H1 (cell line): ENCODE measurements at regions not wholly inside any gene's neighbourhood (a gene's known extent, or its start where the extent isn't known, plus 50 kb on each side); places are given as distances from the start of the nearest gene placed in this dataset.

Experiments
- CTCF ChIA-PET: fragments of 300-600 bp; sonication (Branson Sonifier 250); formaldehyde crosslinking; loops from one replicate; lab custom pipeline; 2021; ENCODE audit not compliant: partially characterized antibody; lab: Charles Lee
- POLR2A ChIA-PET: fragments of 300-600 bp; sonication (Branson Sonifier 250); formaldehyde crosslinking; loops from one replicate; lab custom pipeline; 2021; ENCODE audit warnings: inconsistent platforms; ENCODE audit not compliant: partially characterized antibody; lab: Charles Lee
- DNase-seq, 2 experiments: peaks; one replicate each; pipeline versions ENCODE4 v3.0.0 to v3.0.0-alpha.2; 2010 to 2022; ENCODE audit warnings: low spot score in 2 of 2, low read depth in 1 of 2, mixed read lengths in 1 of 2
- FAIRE-seq: peaks from 2 replicates; lab custom pipeline; 2011; peaks lifted over from hg19 to GRCh38; lab: Jason Lieb, UNC
- H2AFZ ChIP-seq: 2 replicates; pipeline ENCODE4 v1.8.1; 2012; ENCODE audit warnings: low read length, inconsistent platforms
- H2AK5ac ChIP-seq: 2 replicates; pipeline ENCODE4 v1.6.1; 2013; ENCODE audit warnings: low read depth, low read length
- H2BK120ac ChIP-seq: replicated peaks from 2 replicates; pipeline ENCODE3; 2013; ENCODE audit warnings: low read depth, low read length, inconsistent platforms
- H2BK12ac ChIP-seq: 2 replicates; pipeline ENCODE4 v1.6.1; 2013; ENCODE audit warnings: low read depth, low read length
- H2BK15ac ChIP-seq: 2 replicates; pipeline ENCODE4 v1.6.1; 2013; ENCODE audit warnings: low read length
- H2BK20ac ChIP-seq: 2 replicates; pipeline ENCODE4 v1.6.1; 2013; ENCODE audit warnings: low read length
- H2BK5ac ChIP-seq: 2 replicates; pipeline ENCODE4 v1.6.1; 2013; ENCODE audit warnings: low read depth, low read length
- H3K14ac ChIP-seq: 2 replicates; pipeline ENCODE4 v1.6.1; 2013; ENCODE audit warnings: inconsistent platforms; ENCODE audit not compliant: insufficient read length
- H3K18ac ChIP-seq: 2 replicates; pipeline ENCODE4 v1.6.1; 2013; ENCODE audit warnings: low read length; ENCODE audit errors: extremely low read depth
- H3K23ac ChIP-seq: 2 replicates; pipeline ENCODE4 v1.6.1; 2013; ENCODE audit warnings: inconsistent platforms; ENCODE audit not compliant: insufficient read length
- H3K23me2 ChIP-seq: 2 replicates; pipeline ENCODE4 v1.6.1; 2013; ENCODE audit warnings: low read depth, low read length
- H3K27ac ChIP-seq: 2 replicates; pipeline ENCODE4 v1.6.1; 2011; ENCODE audit warnings: low read depth, low read length, inconsistent platforms
- H3K27me3 ChIP-seq, 4 experiments: replicated peaks in 1 of 4; 1 replicate in 1 of 4; 2 replicates in 3 of 4; pipeline versions ENCODE4 v1.6.1 to v1.8.1; 2011 to 2013; ENCODE audit warnings: low read length in 3 of 4, mild to moderate bottlenecking in 3 of 4, inconsistent platforms in 2 of 4, mixed read lengths in 2 of 4, moderate library complexity in 1 of 4; ENCODE audit not compliant: control insufficient read depth in 3 of 4, insufficient read depth in 3 of 4; ENCODE audit errors: extremely low read depth in 1 of 4
- H3K36me3 ChIP-seq, 4 experiments: 2 replicates each; pipeline versions ENCODE4 v1.6.1 to v1.8.1; 2011 to 2013; ENCODE audit warnings: mild to moderate bottlenecking in 4 of 4, low read length in 3 of 4, moderate library complexity in 2 of 4, control low read depth in 1 of 4, inconsistent platforms in 1 of 4; ENCODE audit not compliant: insufficient read depth in 4 of 4, control insufficient read depth in 2 of 4
- H3K4ac ChIP-seq: replicated peaks from 2 replicates; pipeline ENCODE3; 2013; ENCODE audit warnings: low read length, low read depth, mixed read lengths, inconsistent platforms; ENCODE audit not compliant: insufficient read length
- H3K4me1 ChIP-seq, 4 experiments: replicated peaks in 1 of 4; 1 replicate in 1 of 4; 2 replicates in 3 of 4; pipeline versions ENCODE4 v1.6.1 to v1.8.1; 2011 to 2013; ENCODE audit warnings: low read length in 3 of 4, inconsistent platforms in 2 of 4, mixed read lengths in 1 of 4; ENCODE audit not compliant: insufficient read depth in 4 of 4, control insufficient read depth in 3 of 4
- H3K4me2 ChIP-seq, 2 experiments: 2 replicates each; pipeline versions ENCODE4 v1.6.1 to v1.8.1; 2011 to 2013; ENCODE audit warnings: low read depth in 2 of 2, low read length in 2 of 2, control low read depth in 1 of 2, inconsistent platforms in 1 of 2, mild to moderate bottlenecking in 1 of 2; ENCODE audit not compliant: insufficient read depth in 1 of 2
- H3K4me3 ChIP-seq, 4 experiments: fragments of 200-600, 300-600 bp in 1 of 4; sonication (generic), shearing (Covaris generic), sonication (Bioruptor Twin) in 1 of 4; 2 replicates each; pipeline versions ENCODE4 v1.5.1 to v1.8.1; 2011 to 2016; ENCODE audit warnings: low read length in 4 of 4, low read depth in 3 of 4, control low read depth in 2 of 4, inconsistent platforms in 2 of 4, mild to moderate bottlenecking in 2 of 4, mixed read lengths in 1 of 4, moderate library complexity in 1 of 4; ENCODE audit not compliant: insufficient read depth in 2 of 4; ENCODE audit errors: extremely low read depth in 1 of 4
- H3K56ac ChIP-seq: replicated peaks from 2 replicates; pipeline ENCODE3; 2013; ENCODE audit warnings: low read depth, mild to moderate bottlenecking, mixed read lengths, low read length, inconsistent platforms; ENCODE audit not compliant: insufficient read length
- H3K79me1 ChIP-seq: 2 replicates; pipeline ENCODE4 v1.6.1; 2013; ENCODE audit warnings: low read depth, low read length, control low read depth
- H3K79me2 ChIP-seq, 2 experiments: 2 replicates each; pipeline versions ENCODE4 v1.6.1 to v1.8.1; 2012 to 2013; ENCODE audit warnings: low read length in 2 of 2, mild to moderate bottlenecking in 2 of 2, inconsistent platforms in 1 of 2; ENCODE audit not compliant: insufficient read depth in 2 of 2, control insufficient read depth in 1 of 2
- H3K9ac ChIP-seq, 4 experiments: replicated peaks in 1 of 4; 1 replicate in 1 of 4; 2 replicates in 3 of 4; pipeline versions ENCODE4 v1.6.1 to v1.8.1; 2011 to 2013; ENCODE audit warnings: low read depth in 3 of 4, low read length in 3 of 4, control low read depth in 2 of 4, mild to moderate bottlenecking in 2 of 4, moderate library complexity in 2 of 4, inconsistent platforms in 1 of 4; ENCODE audit errors: extremely low read depth in 1 of 4
- H3K9me3 ChIP-seq, 2 experiments: 2 replicates each; pipeline versions ENCODE4 v1.6.1 to v1.8.1; 2012 to 2013; ENCODE audit warnings: mild to moderate bottlenecking in 2 of 2, moderate library complexity in 2 of 2, control low read depth in 1 of 2, inconsistent platforms in 1 of 2, low read depth in 1 of 2, low read length in 1 of 2, mixed read lengths in 1 of 2; ENCODE audit not compliant: insufficient read depth in 2 of 2
- H4K20me1 ChIP-seq, 2 experiments: replicated peaks in 1 of 2; 2 replicates each; pipeline versions ENCODE3 to v1.8.1; 2011 to 2013; ENCODE audit warnings: inconsistent platforms in 2 of 2, low read length in 2 of 2, mild to moderate bottlenecking in 1 of 2; ENCODE audit not compliant: insufficient read depth in 2 of 2, control insufficient read depth in 1 of 2
- H4K5ac ChIP-seq: 2 replicates; pipeline ENCODE4 v1.6.1; 2013; ENCODE audit warnings: low read length, low read depth, mixed read lengths, inconsistent platforms; ENCODE audit not compliant: insufficient read length
- H4K8ac ChIP-seq: 2 replicates; pipeline ENCODE4 v1.8.0; 2013; ENCODE audit warnings: mild to moderate bottlenecking, moderate library complexity, low read length, inconsistent platforms; ENCODE audit not compliant: insufficient read depth; ENCODE audit errors: extremely low read depth
- H4K91ac ChIP-seq: replicated peaks from 2 replicates; pipeline ENCODE3; 2013; ENCODE audit warnings: low read length, mixed read lengths, inconsistent platforms; ENCODE audit not compliant: insufficient read length
- CHD2 ChIP-seq: IDR thresholded peaks from 2 replicates; pipeline ENCODE4 v1.6.1; 2012; ENCODE audit warnings: low read length, improper control_type of control experiment
- EP300 ChIP-seq, 2 experiments: IDR thresholded peaks; 1 replicate in 1 of 2; 2 replicates in 1 of 2; pipeline ENCODE4 v1.6.1; 2011 to 2012; ENCODE audit warnings: low read depth in 2 of 2, low read length in 2 of 2, mild to moderate bottlenecking in 2 of 2, borderline replicate concordance in 1 of 2, inconsistent platforms in 1 of 2, moderate library complexity in 1 of 2
- POLR2A ChIP-seq, 2 experiments: IDR thresholded peaks; 1 replicate in 1 of 2; 2 replicates in 1 of 2; pipeline ENCODE4 v1.6.1; 2011; ENCODE audit warnings: low read depth in 2 of 2, low read length in 2 of 2, mild to moderate bottlenecking in 2 of 2; ENCODE audit errors: control extremely low read depth in 1 of 2
- POU5F1 ChIP-seq: IDR thresholded peaks from 2 replicates; pipeline ENCODE4 v1.6.1; 2011; ENCODE audit warnings: low read depth, mild to moderate bottlenecking, low read length, moderate library complexity
- WGBS, 2 experiments: shearing (Covaris generic) in 1 of 2; methylation state at CpG; one replicate each; pipeline versions ENCODE4 v1.1.6 to v1.1.7; 2013 to 2015; ENCODE audit warnings: low lambda C conversion rate in 2 of 2, mixed read lengths in 2 of 2, inconsistent platforms in 1 of 2, low coverage in 1 of 2, missing lambda C conversion rate in 1 of 2; ENCODE audit not compliant: insufficient replicate concordance in 2 of 2, insufficient coverage in 1 of 2, insufficient read length in 1 of 2; ENCODE audit errors: extremely low coverage in 1 of 2, missing lambda C conversion rate in 1 of 2; 5-methylcytosine and 5-hydroxymethylcytosine counted together
- TF ChIP-seq, protein P1 (sequence below), 3 experiments: IDR thresholded peaks; 1 replicate in 2 of 3; 2 replicates in 1 of 3; pipeline versions ENCODE4 v1.5.1 to v1.6.1; 2011; ENCODE audit warnings: low read length in 3 of 3, mild to moderate bottlenecking in 3 of 3, inconsistent platforms in 2 of 3, low read depth in 1 of 3, moderate library complexity in 1 of 3; ENCODE audit not compliant: insufficient read depth in 1 of 3; ENCODE audit errors: control extremely low read depth in 1 of 3

GRCh38 chr4:180973894-180974293 lies 1269.3 kb upstream of the TENM3 start:
- H3K4me1 ChIP-seq, result no peaks in the 10 kb centered on the region
- H3K9me3 ChIP-seq, result no peaks in the 10 kb centered on the region
- H2AK5ac ChIP-seq, result no peak overlapping the region
- no peak overlapping the region for H3K4me3 ChIP-seq
- no peaks in the 10 kb centered on the region for H3K23me2 ChIP-seq
- no peak overlapping the region for H2BK5ac ChIP-seq
- H3K14ac ChIP-seq, result no peak overlapping the region
- H3K4ac ChIP-seq, result no peak overlapping the region
- no peak overlapping the region for H3K27ac ChIP-seq
- H3K18ac ChIP-seq, result no peak overlapping the region
- no peaks in the 10 kb centered on the region for H3K27me3 ChIP-seq
- H3K79me2 ChIP-seq, result no peaks in the 10 kb centered on the region
- no peak overlapping the region for H2BK20ac ChIP-seq
- CTCF ChIA-PET, result interaction anchor here (0.6 to 1.5 kb wide), 2 partner anchors 20 to 268 kb away, joined by 3 to 4 read pairs; no protein-coding TSS in a partner anchor
- TF ChIP-seq CHD2, result no peak
- TF ChIP-seq, protein P1, sequence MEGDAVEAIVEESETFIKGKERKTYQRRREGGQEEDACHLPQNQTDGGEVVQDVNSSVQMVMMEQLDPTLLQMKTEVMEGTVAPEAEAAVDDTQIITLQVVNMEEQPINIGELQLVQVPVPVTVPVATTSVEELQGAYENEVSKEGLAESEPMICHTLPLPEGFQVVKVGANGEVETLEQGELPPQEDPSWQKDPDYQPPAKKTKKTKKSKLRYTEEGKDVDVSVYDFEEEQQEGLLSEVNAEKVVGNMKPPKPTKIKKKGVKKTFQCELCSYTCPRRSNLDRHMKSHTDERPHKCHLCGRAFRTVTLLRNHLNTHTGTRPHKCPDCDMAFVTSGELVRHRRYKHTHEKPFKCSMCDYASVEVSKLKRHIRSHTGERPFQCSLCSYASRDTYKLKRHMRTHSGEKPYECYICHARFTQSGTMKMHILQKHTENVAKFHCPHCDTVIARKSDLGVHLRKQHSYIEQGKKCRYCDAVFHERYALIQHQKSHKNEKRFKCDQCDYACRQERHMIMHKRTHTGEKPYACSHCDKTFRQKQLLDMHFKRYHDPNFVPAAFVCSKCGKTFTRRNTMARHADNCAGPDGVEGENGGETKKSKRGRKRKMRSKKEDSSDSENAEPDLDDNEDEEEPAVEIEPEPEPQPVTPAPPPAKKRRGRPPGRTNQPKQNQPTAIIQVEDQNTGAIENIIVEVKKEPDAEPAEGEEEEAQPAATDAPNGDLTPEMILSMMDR (IDR thresholded peaks at IDR 0.05; ENCODE audit: control extremely low read depth in 1 of 3, insufficient read depth in 1 of 3, low read depth in 1 of 3, low read length in 3 of 3), result no peak
- TF ChIP-seq EP300 (IDR thresholded peaks at IDR 0.05; ENCODE audit: borderline replicate concordance in 1 of 2, low read depth in 2 of 2, low read length in 2 of 2), result no peak
- TF ChIP-seq POLR2A (IDR thresholded peaks at IDR 0.05; ENCODE audit: control extremely low read depth in 1 of 2, low read depth in 2 of 2, low read length in 2 of 2), result no peak
- TF ChIP-seq POU5F1, result no peak
- H2AFZ ChIP-seq, result no peak overlapping the region
- no peak overlapping the region for H2BK15ac ChIP-seq
- H3K56ac ChIP-seq, result no peak overlapping the region
- no peaks in the 10 kb centered on the region for H4K20me1 ChIP-seq
- no peak overlapping the region for H3K4me2 ChIP-seq
- H4K8ac ChIP-seq, result no peak overlapping the region
- no peak for DNase-seq
- no peak overlapping the region for H4K91ac ChIP-seq
- H3K79me1 ChIP-seq, result no peaks in the 10 kb centered on the region
- no peak overlapping the region for H4K5ac ChIP-seq
- FAIRE-seq, result no peak
- no peak overlapping the region for H2BK120ac ChIP-seq
- H3K23ac ChIP-seq, result no peak overlapping the region
- POLR2A ChIA-PET, result no interaction called here
- H2BK12ac ChIP-seq, result no peak overlapping the region
- no peak overlapping the region for H3K9ac ChIP-seq
- WGBS, 2 experiments, result 94% methylated on average over 4 of the region's 4 CpGs; no CpG with 5 or more reads in 1 of the 2 experiments
- H3K36me3 ChIP-seq, result no peaks in the 10 kb centered on the region
